Glomerular endothelial cell (primary cell): ENCODE measurements at regions not wholly inside any gene's neighbourhood (a gene's known extent, or its start where the extent isn't known, plus 50 kb on each side); places are given as distances from the start of the nearest gene placed in this dataset.

Source experiments
- DNase-seq: peaks from one replicate; pipeline ENCODE4 v3.0.0-alpha.2; 2011; ENCODE audit warnings: low read depth, low spot score; ENCODE audit errors: extremely low read depth

DNA sequence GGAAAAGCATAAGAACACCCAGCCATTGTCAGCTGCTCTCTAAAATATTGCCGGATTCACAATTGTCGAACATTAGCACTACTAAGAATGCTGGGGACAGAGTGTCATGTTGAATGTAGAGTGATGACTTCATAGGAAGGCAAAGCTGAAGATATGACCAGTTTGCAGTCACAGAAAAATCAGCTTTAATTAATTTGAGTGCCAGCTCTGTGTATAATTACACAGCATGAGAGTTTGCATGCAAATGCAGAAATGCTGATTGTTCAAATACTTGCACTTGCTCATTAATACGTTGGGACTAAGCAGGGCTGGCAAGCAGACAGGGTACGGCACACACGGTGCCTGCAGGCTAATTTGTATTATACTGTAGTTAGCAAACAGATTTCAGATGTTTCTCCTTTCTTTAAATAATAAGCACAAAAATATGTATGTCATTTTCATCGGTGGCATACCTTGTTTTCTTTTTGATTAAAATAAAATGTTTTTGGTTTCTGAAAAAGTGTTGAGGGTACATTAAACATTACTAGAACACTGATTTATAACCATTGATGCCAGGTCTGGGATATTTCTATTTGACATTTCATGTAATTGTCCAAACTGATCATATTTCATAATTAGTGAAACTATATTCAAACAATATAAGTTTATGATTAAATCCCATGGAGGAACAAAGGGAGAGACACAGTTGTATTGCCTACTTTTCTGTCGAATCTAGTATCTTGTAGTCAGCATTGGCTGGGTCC lies 99.8 kb upstream of the ADGRL2 start:
- DNase-seq: no peak

DNA sequence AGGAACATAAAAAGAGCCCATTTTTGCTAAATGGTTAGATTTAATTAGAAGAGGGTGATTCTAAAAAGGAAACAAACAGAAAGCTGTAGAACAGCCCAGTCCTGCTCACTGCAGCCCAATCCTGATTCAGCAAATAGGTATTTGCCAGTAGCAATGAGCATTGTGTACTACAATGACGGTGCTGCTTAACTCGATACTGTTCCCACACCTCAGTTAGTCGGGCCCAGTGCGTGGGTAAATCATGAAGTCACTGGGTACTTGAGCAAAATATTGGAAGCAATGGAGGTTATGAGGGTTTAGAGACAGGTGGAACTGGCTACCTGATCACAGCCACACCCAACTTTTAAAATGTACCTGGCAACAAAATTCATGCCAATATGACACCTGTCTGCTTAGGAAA lies 101.5 kb upstream of the ADGRL2 start:
- no peak for DNase-seq

DNA sequence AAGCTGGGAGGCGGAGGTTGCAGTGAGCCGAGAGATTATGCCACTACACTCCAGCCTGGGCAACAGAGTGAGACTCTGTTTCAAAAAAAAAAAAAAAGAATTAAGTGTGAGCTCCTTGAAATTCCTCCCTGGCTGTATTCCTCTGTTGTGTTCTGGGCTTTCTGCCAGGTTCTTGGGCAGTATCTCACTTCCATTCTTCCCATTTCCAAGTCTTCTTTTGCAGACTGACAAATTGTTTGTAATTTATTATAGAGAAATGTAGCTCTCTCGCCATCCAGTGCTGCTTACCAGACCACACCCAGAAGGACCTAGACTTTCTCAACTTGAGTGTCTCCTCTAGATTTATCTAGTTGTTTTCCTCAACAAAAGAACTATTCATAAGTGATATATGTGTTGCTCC lies 105.0 kb upstream of the ADGRL2 start:
- DNase-seq: no peak

DNA sequence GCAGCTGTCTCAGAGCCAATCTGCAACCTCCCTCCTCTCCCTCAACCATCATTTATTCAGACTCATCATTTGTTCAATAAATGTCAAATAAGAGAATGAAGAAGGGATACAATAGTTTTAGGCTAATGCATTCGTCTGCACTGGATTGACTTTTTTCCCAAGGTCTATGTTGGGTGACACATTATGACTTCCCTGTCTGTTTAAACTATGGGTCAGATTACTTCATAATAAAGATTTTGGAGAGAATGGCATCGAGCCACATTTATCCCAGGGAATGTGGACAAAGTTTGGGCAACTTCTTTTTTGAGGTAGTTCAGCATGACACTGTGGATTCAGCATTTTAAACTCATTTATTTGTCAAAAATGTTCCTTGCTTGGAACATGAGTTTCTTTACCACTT lies 107.4 kb upstream of the ADGRL2 start:
- DNase-seq: no peak

DNA sequence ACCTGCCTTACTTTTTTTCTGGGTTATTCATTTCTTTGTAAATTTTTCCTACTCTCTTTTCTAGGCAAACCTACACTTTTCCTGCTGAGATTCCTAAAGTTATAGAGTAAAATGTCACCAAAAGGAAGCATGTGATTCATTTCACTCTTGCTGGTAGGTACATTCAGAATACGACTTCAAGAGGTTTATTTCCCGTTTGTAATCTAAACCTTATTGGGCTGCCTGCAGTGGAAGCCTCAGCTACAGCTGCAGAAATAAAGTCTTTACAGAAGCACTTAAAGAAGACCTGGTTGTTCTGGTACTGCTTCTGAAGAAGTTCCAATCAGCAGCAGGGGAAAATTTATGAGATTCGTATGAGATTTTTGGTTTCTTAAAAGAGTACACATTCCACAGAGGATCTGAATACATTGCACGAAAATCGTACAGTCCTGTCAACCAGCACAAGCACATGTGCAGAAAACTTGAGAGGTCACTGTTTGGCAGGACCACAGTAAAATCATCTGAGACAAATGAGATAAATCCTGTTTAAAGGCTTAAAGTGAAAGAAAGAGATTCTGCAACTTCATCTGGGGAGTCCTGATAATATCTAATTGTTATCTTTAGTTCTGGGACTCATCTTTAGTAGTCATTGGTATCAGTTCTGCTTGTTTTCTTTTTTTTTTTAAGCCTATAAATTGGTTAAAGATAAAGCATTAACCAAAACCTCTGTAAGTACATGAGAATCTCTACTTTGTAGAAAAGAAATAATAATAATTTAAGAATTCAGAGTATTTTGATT lies 109.9 kb upstream of the ADGRL2 start:
- no peak for DNase-seq

DNA sequence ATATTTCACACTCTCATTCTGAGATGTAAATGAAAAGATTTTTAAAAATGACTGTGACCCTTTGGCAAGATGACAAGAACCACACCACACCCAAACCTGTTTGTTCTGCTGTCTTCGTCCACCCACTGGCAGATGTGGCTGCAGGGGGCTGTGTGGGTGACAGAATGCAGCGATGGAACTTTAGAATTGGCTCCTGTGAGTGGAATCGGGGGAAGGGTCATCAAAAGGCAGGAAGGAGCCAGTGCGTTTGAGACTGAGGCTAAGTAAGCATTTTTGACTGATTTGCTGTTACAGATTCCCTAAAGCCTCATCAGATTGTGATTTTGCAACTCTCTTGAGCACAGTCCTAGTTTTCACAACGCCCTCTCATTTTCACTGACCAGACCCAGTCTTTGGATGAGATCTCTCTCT lies 111.2 kb upstream of the ADGRL2 start:
- no peak for DNase-seq

DNA sequence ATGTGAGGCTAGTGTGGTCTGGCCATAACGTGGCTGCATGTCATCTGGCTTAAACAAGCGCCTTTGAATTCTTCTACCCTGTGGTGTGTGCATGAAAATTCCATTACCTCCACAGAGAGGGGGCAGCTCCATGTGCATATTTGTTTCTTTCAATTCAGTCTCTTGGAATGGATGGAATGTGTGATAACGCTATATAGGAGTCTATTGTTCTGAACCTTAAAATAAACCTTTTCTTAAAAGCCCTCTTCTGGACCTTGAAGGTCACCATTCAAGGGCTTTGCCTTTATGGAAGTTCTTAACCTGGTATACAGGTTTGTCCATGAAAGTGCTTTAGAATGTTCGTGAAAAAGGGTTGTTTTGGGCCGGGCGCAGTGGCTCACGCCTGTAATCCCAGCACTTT lies 118.2 kb upstream of the ADGRL2 start:
- no peak for DNase-seq

DNA sequence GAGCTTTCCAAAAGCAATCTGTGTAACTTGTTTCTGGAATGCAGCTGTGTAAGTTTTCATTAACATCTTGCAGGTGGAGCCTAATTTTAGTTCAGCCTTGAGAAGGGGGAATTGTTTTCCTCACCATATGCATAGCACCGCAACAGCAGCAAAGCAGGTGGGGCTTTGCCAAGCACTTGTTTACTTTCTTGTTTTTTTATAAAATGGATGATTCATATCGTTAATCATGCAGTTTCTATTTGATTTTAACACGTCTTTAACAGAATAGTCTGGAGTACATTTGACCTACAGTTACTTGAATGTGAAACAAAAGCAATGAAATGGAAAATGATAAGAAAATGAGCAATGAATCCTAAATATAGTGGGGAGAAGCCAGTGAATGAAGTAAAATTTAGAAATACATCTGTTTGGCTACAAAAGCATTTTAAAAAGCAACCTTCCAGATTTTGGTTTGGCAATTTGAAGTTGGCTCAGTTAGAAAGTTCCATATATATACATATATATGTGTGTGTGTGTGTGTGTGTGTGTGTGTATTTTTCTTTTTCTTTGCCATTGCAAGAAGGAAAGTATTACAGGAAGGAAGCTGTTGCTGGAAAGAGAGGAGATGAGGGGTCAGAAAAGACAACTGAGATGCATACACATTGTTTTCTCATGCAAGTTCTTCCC lies 119.0 kb upstream of the ADGRL2 start:
- no peak for DNase-seq

DNA sequence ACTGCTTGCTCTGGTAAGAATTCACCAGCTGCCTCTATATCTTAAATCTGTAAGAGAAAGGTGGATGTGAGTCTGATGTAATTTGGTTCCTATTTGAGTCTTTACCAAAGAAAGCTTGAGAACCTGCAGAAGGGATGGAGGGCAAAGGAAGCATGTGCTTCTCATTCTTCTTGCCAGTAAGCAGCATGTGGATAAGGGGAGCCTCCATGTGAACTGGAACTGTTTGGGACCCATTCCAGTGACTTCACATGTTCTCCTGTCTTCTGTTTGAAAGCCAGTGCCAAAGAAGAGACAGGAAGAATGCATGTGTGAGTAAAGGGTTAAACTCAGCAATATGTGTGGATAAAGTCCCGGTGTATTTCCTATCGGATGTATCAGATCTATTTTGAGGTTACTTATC lies 119.6 kb upstream of the ADGRL2 start:
- DNase-seq: no peak

DNA sequence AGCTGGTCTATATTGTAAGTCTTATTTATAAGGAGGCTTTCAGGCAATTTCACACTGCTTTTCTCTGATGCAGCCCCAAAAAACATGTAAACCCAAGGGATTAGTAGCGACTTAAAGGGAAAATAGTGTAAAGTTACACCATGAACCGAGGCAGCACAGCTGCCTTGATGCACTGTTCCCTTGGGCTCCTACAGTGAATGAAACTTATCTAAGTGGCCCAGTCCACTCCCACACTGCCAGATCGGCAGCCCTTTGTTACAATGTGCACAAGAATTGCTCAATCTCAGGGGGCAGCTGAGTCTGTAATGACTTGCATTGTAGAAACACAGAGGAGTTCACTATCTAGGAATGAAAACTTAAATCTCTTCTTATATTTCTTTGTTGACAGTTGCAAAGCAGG lies 120.8 kb upstream of the ADGRL2 start:
- DNase-seq: no peak

DNA sequence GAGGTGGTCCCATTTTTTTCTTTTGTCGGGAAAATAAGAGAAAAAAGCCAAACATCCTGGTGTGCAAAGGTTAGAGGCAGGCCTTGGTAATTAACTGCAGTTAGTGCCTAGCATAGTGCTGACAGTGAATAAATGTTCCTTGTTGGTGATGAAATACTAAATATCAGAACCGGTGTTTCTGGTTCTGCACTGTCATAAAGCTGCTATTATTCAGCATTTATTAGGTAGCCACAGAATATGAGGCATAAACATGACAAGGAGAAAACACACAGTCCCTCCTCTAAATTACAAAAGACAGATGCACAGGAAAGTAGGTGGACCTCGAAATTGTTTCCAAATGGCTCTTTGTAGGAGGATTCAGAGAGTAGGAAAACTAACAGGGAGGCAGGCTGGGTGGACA lies 122.0 kb upstream of the ADGRL2 start:
- no peak for DNase-seq

DNA sequence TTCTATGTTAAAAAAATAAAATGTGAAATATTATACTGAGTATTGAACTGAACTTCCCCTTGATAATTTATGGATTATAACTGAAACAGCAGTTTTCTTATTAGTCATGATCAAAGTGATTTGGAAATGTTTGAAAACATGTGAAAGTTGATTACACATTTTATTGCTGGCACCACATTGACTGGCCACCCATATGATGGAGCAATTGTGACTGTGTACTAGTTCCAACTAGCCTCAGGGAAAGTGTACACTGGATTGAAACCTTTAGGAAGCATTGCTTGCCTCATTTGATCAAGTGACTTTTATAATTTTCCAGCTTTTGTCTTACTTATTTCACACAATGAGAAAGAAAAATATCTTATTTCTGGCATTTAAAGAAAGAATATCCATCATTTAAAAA lies 128.0 kb upstream of the ADGRL2 start:
- no peak for DNase-seq

DNA sequence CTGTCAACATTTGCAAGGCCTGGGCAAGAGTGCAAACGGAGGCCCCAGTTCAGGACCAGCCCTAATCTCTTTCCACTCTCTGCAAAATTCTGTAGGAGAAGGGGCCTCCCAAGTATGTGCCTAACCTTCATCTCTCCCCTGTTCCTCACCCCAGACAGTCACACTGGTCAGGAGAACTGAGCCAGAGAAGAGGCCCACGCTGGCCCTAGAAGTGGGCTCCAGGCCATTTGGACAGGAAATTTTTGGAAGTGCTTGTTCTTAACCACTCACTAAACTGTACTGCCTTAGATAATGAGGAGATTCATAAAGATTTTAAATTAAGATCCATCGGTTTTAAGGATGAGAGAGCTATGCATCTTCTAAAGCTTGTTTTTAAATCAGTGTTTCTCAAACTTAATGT lies 129.7 kb upstream of the ADGRL2 start:
- no peak for DNase-seq

DNA sequence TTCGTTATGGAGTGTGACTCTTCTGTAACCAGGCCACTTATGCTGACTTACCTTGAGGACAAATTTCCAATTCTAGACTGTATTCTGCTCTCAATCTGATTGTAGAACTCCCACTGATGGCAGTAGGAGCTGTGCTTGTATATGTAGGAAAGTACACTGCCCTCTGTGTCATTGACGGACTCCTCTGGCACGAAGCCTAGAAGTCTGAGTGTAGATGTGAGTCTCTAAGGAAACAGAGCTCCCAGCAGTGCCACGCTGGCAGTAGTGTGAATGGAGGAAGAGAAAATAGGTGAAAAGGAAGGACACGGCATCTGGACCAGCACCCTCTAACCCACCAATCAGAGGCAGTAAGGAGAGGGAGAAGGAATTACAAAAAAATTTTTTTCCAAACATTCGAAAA lies 130.4 kb upstream of the ADGRL2 start:
- DNase-seq: peak; percentile 86

DNA sequence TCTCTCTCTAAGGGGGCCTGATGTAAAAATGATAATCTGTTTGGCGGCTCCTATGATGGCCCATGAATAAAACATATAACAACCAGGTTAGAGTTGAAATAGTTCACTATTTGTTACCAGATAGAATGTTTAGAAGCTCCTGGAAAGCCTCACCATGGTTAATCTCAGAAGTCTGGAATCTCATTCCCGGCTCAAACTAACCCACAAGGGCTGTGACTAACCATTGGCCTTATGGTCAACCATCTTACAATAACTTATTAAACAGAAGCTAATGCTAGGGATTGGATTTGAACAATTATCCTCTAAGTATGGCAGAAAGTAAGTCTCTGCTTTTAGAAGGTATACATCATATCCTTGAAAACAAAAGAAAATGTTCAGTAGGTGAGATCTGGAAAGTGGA lies 134.1 kb upstream of the ADGRL2 start:
- DNase-seq: no peak

DNA sequence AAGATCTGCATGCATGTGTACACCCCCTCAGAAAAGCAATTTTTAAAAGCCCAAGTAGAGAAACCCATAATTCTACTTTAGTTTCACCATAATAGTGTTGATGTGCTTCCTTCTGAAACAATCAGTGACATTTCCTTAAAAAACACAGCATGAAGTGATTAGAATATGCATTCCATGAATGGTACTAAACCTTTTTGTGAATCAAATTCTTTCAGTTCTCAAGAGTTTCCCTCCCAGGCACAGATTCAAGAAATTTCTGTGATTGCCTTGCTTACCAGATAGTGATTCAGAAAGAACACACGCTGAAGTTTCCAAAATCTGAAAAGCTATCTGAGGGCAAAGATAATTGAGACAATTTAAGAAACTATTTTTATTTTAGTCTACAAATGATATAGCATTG lies 136.4 kb upstream of the ADGRL2 start:
- DNase-seq: no peak

DNA sequence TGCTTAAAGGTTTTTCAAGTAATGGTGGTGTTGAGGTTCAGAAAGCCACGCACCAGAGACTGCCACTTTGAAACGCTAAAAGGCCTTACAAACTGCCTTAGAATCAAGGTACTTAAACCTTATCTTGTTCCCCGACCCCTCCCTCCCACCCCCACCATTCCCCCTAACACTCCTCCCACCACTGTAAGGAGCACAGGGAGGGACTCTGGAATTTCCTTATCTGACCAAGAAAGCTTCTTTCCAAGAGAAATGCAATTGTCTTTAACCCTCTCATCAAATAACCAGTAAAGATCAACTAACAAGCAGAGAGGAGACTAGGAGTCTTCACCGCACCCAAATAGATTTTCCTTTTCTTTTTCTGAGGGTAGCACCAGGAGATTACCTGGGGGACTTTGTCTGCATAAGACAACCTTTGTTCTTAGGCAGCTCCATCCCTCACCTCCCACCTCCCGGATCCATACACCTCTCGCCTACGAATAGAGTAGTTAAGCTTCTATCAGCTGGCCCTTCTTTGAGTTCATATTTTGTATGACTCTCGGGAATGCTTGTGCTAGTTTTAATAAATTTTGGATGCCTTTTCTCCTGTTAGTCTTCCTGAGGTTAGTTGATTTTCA lies 137.7 kb upstream of the ADGRL2 start:
- no peak for DNase-seq

DNA sequence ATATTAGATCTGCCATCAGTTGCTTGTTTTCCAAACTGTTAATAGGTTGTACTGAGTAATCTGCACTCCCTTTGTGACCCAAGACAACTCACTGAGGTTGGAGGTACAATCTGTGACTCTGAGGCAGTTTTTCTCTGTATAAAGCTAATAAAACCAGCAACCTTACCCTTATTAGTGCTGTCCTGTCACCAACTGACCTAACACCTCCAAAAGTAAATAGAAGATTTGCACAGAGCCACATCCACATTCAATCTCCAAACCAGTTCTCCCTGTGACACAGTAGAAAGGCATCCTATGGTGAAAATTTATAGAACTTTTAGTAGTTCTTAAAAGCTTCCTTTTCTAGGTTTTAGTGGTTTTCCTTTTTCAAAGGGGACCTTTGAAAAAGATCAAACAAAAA lies 140.4 kb upstream of the ADGRL2 start:
- DNase-seq: no peak

DNA sequence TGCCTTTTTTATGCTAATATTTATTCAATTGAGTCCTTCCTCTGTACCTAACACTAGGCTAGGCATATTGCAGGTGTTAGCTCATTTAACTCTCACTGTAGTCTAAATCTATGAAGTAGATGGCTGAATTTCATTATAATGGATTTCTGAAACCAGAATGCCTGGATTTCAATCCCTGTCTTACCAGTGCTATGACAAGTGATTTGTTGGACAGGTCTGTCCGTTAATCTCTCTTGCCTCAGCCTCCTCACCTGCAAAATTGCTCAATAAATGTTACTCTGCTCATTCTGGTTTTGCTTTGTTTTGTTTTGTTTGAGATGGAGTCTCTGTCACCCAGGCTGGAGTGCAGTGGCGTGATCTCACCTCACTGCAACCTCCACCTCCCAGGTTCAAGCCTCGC lies 146.1 kb upstream of the ADGRL2 start:
- no peak for DNase-seq

DNA sequence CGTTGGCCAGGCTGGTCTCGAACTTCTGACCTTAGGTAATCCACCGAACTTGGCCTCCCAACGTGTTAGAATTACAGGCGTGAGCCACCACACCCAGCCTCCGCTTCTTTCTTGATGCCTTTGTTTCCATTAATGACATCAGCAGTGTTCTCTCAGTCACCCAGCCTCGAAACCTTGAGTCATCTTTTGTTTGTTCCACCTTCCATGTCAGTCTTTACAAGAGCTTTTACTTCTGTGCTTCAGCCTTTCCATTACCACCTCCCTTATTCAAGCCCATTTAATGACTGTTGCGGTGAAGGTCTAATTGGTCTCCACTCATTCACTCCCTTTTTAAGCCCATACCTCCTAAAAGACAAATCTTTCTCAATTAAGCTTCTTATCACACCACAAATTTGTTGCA lies 146.6 kb upstream of the ADGRL2 start:
- DNase-seq: no peak

DNA sequence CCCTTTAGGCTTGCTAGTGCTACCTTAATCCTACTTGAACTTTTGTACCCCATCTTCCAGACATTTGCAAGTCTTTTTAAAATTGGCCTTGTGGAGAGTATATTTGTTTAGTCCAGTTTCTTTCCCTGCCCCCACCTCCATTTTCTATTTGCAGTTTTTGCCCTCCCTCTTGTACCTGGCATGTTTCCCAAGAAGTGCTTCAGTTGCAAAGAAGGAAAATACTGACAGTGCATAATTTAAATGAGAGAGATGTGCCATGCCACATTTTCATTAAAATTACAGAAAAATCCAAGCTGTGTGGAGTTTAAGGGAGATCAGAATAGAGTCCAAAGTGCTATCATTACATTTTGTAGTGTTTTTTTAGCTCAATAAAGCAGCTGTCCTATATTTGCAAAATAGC lies 150.0 kb upstream of the ADGRL2 start:
- DNase-seq: no peak

DNA sequence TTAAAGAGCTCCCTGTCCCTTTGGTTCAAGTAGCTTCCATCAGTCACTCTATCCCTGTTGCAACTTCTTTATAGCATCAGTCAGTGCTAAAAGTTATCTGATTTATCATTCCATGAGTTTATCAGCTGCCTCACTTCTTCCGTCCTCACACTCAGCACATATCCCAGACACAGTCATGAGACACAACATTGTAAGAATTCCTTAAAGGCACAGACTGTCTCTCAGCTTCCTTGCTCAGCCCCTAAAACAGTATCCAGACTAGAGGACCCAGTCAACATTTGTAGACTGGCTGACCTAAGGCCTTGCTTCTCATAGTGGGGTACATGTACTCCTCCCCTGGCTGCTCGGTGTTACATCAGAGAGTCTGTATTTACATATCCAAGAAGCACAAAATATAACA lies 164.9 kb upstream of the ADGRL2 start:
- no peak for DNase-seq
